Neural progenitor cell (in vitro differentiated cells): ENCODE measurements at regions not wholly inside any gene's neighbourhood (a gene's known extent, or its start where the extent isn't known, plus 50 kb on each side); places are given as distances from the start of the nearest gene placed in this dataset.

Experiments used
- EZH2phosphoT487 ChIP-seq: fragments of 200-600 bp; sonication (generic); IDR thresholded peaks from 2 replicates; pipeline ENCODE4 v1.6.1; 2017; ENCODE audit warnings: antibody characterized with exemption
- TF ChIP-seq, protein P1 (sequence below): fragments of 200-600 bp; sonication (generic); IDR thresholded peaks from 2 replicates; pipeline ENCODE4 v1.5.1; 2017; ENCODE audit warnings: antibody characterized with exemption, mild to moderate bottlenecking

DNA sequence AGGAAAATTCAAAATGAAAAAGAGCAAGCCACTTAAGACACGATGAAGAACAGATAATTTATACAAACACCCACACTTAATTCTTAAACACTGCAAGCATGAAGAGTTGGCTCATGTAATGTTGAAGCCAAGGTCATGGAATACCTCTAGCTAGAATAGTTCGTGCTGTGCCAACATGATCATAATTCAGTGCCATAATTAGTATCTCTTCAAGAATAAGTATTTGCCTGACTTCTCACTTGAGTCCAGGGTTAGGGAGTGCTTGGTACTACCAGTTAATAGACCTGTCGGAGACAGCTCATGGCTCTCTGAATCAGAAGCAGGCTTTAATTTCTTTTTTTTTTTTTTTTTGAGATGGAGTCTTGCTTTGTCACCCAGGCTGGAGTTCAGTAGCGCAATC lies 206.3 kb downstream of the UNC5CL start:
- TF ChIP-seq, protein P1, sequence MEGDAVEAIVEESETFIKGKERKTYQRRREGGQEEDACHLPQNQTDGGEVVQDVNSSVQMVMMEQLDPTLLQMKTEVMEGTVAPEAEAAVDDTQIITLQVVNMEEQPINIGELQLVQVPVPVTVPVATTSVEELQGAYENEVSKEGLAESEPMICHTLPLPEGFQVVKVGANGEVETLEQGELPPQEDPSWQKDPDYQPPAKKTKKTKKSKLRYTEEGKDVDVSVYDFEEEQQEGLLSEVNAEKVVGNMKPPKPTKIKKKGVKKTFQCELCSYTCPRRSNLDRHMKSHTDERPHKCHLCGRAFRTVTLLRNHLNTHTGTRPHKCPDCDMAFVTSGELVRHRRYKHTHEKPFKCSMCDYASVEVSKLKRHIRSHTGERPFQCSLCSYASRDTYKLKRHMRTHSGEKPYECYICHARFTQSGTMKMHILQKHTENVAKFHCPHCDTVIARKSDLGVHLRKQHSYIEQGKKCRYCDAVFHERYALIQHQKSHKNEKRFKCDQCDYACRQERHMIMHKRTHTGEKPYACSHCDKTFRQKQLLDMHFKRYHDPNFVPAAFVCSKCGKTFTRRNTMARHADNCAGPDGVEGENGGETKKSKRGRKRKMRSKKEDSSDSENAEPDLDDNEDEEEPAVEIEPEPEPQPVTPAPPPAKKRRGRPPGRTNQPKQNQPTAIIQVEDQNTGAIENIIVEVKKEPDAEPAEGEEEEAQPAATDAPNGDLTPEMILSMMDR = no peak
- no peak for TF ChIP-seq EZH2phosphoT487
